Right cardiac atrium (tissue), 5 donors: ENCODE measurements at regions not wholly inside any gene's neighbourhood (a gene's known extent, or its start where the extent isn't known, plus 50 kb on each side); places are given as distances from the start of the nearest gene placed in this dataset.
"Not testable (repeated sequence)": the region's sequence is repeated elsewhere in the genome, so short reads cannot be mapped to it uniquely, and the experiment has no call there.

Experiments
- ATAC-seq, 2 donors: fragments of 200-7000 bp; cut with Tn5 transposase; one replicate each; pipeline versions ENCODE4 v1.8.0 to v1.9.1; 2020; ENCODE audit warnings: moderate library complexity in 2 of 2, mild to moderate bottlenecking in 1 of 2
- DNase-seq, 3 donors: peaks; one replicate each; pipeline ENCODE4 v3.0.0-alpha.2; 2020
- H3K27ac ChIP-seq: one replicate; pipeline ENCODE4 v1.5.1; 2013; ENCODE audit warnings: mild to moderate bottlenecking, low read length, control low read depth, moderate library complexity
- H3K27me3 ChIP-seq: one replicate; pipeline ENCODE4 v1.6.1; 2013; ENCODE audit not compliant: control insufficient read depth, insufficient read depth
- H3K4me1 ChIP-seq: one replicate; pipeline ENCODE4 v1.6.1; 2013; ENCODE audit warnings: low read length; ENCODE audit not compliant: control insufficient read depth, insufficient read depth
- H3K4me3 ChIP-seq: one replicate; pipeline ENCODE4 v1.5.1; 2013; ENCODE audit warnings: low read length, control low read depth
- H3K9me3 ChIP-seq: one replicate; pipeline ENCODE4 v1.6.1; 2013; ENCODE audit warnings: low read length; ENCODE audit not compliant: control insufficient read depth
- WGBS: extraction: QIAGEN DNeasy Blood & Tissue Kit; methylation state at CpG from one replicate; pipeline ENCODE4 v1.1.7; 2013; 5-methylcytosine and 5-hydroxymethylcytosine counted together
- intact Hi-C, 4 donors: fragments of 100-400 bp; cut with DNase I; formaldehyde crosslinking; loops; one replicate each; pipeline versions ENCODE4 v1.11.0 to v1.14.0; 2022 to 2023
- donor health status: healthy with polysubstance abuse.
- donor health status: DM: no; HTN: yes; CAD: no.
- donor health status: DM: no; HTN: no; CAD: no.
- donor health status: DM: no; HTN: yes; CAD: no; lungs with severe emphysema.
- donor health status: DM: yes; HTN: yes; CAD: no.

GRCh38 chr3:150328654-150329040, 79.5 kb upstream of the TSC22D2 start:
- H3K9me3 ChIP-seq, result no peaks in the 10 kb centered on the region
- intact Hi-C loops, result no loop called here
- H3K27me3 ChIP-seq, result no peaks in the 10 kb centered on the region
- ATAC-seq (no peak), DNase-seq (no peak)
- no peak overlapping the region for H3K4me3 ChIP-seq
- no peak overlapping the region for H3K27ac ChIP-seq
- no peaks in the 10 kb centered on the region for H3K4me1 ChIP-seq
- 95% methylated on average over 2 of the region's 2 CpGs for WGBS

- H3K27me3 ChIP-seq, result no peaks in the 10 kb centered on the region
- H3K4me1 ChIP-seq, result no peaks in the 10 kb centered on the region
- H3K9me3 ChIP-seq, result no peaks in the 10 kb centered on the region
- H3K27ac ChIP-seq, result no peak overlapping the region
- 86% methylated on average over 13 of the region's 13 CpGs for WGBS
- DNase-seq (no peak), ATAC-seq (no peak)
- intact Hi-C loops, result no loop called here
- no peak overlapping the region for H3K4me3 ChIP-seq
Observed at GRCh38 chr3:150327678-150328653, 80.1 kb upstream of the TSC22D2 start.

- Histone ChIP-seq H3K4me3 (no peak overlapping the region), H3K9me3 (no peaks in the 10 kb centered on the region), H3K27ac (no peak overlapping the region), H3K27me3 (no peaks in the 10 kb centered on the region), H3K4me1 (no peaks in the 10 kb centered on the region)
- DNase-seq (no peak), ATAC-seq (no peak)
- WGBS, result 67% methylated on average over 4 of the region's 4 CpGs
- intact Hi-C loops, result loop anchor here in 1 of 4 donors (2.0 kb wide), 1 partner anchor 34 kb away; no protein-coding TSS in a partner anchor
Observed at GRCh38 chr3:150324788-150325187, 83.3 kb upstream of the TSC22D2 start.

DNA sequence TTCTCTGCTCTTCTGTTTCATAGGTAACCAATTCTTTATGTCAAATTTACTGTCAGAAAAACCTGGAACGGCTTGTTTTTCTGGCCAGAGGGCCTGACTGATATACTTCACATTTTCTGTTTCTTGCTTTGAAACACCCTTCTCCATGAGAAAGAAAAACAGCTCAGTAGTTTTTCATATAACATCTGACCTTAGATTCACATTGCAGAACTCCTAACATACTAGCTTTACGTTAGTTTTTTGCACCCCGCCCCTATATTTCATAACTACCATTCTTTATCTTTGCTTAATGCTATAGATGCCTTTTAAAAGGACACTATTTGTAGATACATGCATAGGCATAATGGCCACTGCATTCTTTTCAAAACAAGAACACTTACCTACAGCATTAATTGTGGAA, 83.9 kb upstream of the TSC22D2 start:
- Histone ChIP-seq H3K9me3 (no peaks in the 10 kb centered on the region), H3K4me1 (no peaks in the 10 kb centered on the region), H3K27ac (no peak overlapping the region), H3K4me3 (no peak overlapping the region), H3K27me3 (no peaks in the 10 kb centered on the region)
- WGBS, result 87% methylated on average over 3 of the region's 3 CpGs
- intact Hi-C loops, result loop anchor here in 1 of 4 donors (2.0 kb wide), 1 partner anchor 35 kb away; no protein-coding TSS in a partner anchor
- no peak for ATAC-seq
- no peak for DNase-seq

DNA sequence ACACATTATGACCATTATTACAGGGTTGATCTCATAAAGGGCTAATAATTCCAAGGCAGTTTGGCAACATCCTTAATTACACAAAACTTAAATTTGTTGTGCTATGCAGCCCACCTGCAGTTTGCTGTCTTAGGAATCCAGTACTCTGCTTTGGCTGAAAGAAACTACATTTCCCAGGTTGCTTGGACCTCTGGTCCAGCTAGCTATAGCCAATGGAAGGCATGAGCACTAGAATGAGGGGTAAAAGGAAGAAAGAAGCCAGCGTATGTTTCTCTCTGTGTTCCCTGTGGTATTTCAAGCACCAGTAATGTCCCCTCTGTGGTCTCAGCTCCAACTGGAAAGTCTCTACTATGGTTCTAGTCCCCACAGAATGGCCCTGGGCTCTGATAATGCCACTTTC, 84.3 kb upstream of the TSC22D2 start:
- no peak for ATAC-seq
- H3K4me3 ChIP-seq, result no peak overlapping the region
- no peaks in the 10 kb centered on the region for H3K9me3 ChIP-seq
- no peak for DNase-seq
- H3K4me1 ChIP-seq, result no peaks in the 10 kb centered on the region
- H3K27me3 ChIP-seq, result no peaks in the 10 kb centered on the region
- 97% methylated on average over 1 of the region's 1 CpG for WGBS
- intact Hi-C loops, result loop anchor here in 1 of 4 donors (2.0 kb wide), 1 partner anchor 35 kb away; no protein-coding TSS in a partner anchor
- H3K27ac ChIP-seq, result no peak overlapping the region

- H3K27ac ChIP-seq, H3K4me3 ChIP-seq, H3K27me3 ChIP-seq, ATAC-seq, H3K9me3 ChIP-seq, H3K4me1 ChIP-seq, intact Hi-C loops: not testable (repeated sequence)
- DNase-seq, result peak in 1 of 3 donors; percentile 35
- 96% methylated on average over 16 of the region's 23 CpGs for WGBS
Observed at GRCh38 chr3:150323091-150323490, 85.0 kb upstream of the TSC22D2 start.

DNA sequence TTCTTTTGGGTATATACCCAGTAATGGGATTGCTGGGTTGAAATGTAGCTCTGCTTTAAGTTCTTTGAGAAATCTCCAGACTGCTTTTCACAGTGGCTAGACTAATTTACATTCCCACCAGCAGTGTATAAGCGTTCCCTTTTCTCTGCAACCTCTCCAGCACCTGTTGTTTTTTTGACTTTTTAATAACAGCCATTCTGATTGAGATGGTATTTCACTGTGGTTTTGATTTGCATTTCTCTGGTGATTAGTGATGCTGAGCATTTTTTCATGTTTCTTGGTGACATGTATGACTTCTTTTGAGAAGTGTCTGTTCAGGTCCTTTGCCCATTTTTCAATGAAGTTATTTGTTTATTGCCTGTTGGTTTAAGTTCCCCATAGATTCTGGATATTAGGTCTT, 87.1 kb upstream of the TSC22D2 start:
- H3K4me3 ChIP-seq, H3K9me3 ChIP-seq, H3K27me3 ChIP-seq, ATAC-seq, intact Hi-C loops, H3K4me1 ChIP-seq, DNase-seq, H3K27ac ChIP-seq: not testable (repeated sequence)
- 0% methylated on average over 1 of the region's 1 CpG for WGBS

- H3K27me3 ChIP-seq, result no peaks in the 10 kb centered on the region
- no peaks in the 10 kb centered on the region for H3K9me3 ChIP-seq
- intact Hi-C loops, result no loop called here
- ATAC-seq (no peak), DNase-seq (no peak)
- no peak overlapping the region for H3K4me3 ChIP-seq
- no peaks in the 10 kb centered on the region for H3K4me1 ChIP-seq
- no peak overlapping the region for H3K27ac ChIP-seq
Observed at GRCh38 chr3:150319900-150320299, 88.2 kb upstream of the TSC22D2 start.

DNA sequence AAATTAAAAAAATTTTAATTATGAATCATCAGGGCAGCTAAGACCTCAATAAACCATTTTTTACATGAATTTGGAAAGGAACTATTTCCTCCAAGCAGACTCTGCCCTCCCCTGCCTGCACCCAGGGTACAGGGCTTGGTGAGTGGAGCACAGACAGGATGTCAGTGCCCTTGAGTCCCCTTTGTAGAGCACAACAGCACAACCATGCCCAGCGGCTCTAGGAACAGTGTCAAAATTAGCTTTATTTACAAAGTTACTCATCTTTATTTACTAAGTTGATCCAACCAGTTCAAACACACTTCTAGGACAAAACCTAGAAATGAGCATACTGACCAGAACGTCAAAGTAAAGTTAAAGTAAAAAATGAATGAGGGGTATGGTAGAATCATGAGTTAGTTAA, 90.6 kb upstream of the TSC22D2 start:
- DNase-seq (no peak), ATAC-seq (no peak)
- intact Hi-C loops, result no loop called here
- Histone ChIP-seq H3K27ac (no peak overlapping the region), H3K4me1 (no peaks in the 10 kb centered on the region), H3K27me3 (no peaks in the 10 kb centered on the region), H3K4me3 (no peak overlapping the region), H3K9me3 (no peaks in the 10 kb centered on the region)
- 72% methylated on average over 2 of the region's 2 CpGs for WGBS

- intact Hi-C loops, result no loop called here
- WGBS, result 38% methylated on average over 1 of the region's 1 CpG
- Histone ChIP-seq H3K4me3 (no peak overlapping the region), H3K27me3 (no peaks in the 10 kb centered on the region), H3K9me3 (no peaks in the 10 kb centered on the region), H3K27ac (no peak overlapping the region), H3K4me1 (no peaks in the 10 kb centered on the region)
- DNase-seq (no peak), ATAC-seq (no peak)
Observed at GRCh38 chr3:150315721-150316120, 92.4 kb upstream of the TSC22D2 start.

DNA sequence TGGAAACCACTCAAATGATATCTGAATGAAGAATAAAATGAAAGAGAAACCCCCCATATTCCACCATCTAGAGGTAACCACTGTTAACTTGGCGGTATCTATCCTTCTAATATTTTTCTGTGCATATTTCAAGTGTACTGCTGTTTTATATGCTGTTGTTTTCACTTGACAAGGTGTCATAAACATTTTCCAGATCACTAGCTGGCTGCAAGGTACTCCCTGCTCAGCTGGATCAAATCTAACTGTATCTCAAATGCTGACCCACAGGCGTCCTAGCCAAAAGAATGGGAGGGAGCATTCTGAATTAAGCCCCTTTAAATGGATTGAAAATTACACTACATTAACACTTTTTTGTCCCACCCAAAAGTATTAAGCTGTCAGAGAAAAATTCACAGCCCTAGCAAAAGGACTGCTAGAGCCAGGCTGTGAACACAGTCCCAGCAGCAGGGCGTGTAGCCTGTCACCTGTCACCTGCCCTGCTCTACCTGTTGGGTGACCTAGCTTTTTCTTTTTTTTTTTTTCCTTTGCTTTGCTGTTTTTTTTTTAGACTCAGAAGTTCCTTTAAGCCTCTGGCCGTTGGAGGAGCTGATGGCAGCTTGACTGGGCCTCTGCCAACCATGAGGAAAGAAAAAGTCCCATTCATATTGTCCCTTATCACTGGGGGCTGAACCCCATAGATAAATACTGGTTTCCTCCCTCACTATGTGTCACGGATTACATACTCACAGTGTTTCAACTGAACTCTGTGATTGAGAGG, 93.7 kb upstream of the TSC22D2 start:
- DNase-seq, result peak in 1 of 3 donors; percentile 22
- intact Hi-C loops, result no loop called here
- ATAC-seq, result peak; percentile 51
- Histone ChIP-seq H3K27ac (no peak overlapping the region), H3K9me3 (no peaks in the 10 kb centered on the region), H3K4me3 (no peak overlapping the region), H3K27me3 (no peaks in the 10 kb centered on the region), H3K4me1 (no peaks in the 10 kb centered on the region)
- WGBS, result 40% methylated on average over 5 of the region's 5 CpGs
